A549 (cell line): ENCODE measurements at regions not wholly inside any gene's neighbourhood (a gene's known extent, or its start where the extent isn't known, plus 50 kb on each side); places are given as distances from the start of the nearest gene placed in this dataset.

ENCODE experiments used
- CEBPB ChIP-seq, 2 experiments: fragments of >200 bp in 1 of 2; sonication (Bioruptor Twin) in 1 of 2; formaldehyde crosslinking in 1 of 2; IDR thresholded peaks; 2 replicates each; pipeline ENCODE4 v1.6.1; 2012 to 2016
- EP300 ChIP-seq, 2 experiments: fragments of >200 bp; sonication (Bioruptor Twin); formaldehyde crosslinking; IDR thresholded peaks; 2 replicates in 1 of 2; 3 replicates in 1 of 2; pipeline ENCODE4 v1.6.1; 2016 to 2017
- KDM1A ChIP-seq: fragments of 200-600 bp; sonication (generic); IDR thresholded peaks from 2 replicates; pipeline ENCODE4 v1.6.1; 2016; ENCODE audit warnings: low read depth, mild to moderate bottlenecking
- POLR2A ChIP-seq: IDR thresholded peaks from 2 replicates; pipeline ENCODE4 v1.6.1; 2012; ENCODE audit warnings: mild to moderate bottlenecking, low read length
- SREBF2 ChIP-seq: fragments of 450-650 bp; IDR thresholded peaks from 2 replicates; pipeline ENCODE4 v1.6.1; 2014; ENCODE audit warnings: mild to moderate bottlenecking, moderate library complexity
- TF ChIP-seq, protein P1 (sequence below): fragments of >200 bp; sonication (Bioruptor Twin); formaldehyde crosslinking; IDR thresholded peaks from 3 replicates; pipeline ENCODE4 v1.5.1; 2016
- TF ChIP-seq, protein P2 (sequence below): IDR thresholded peaks from 2 replicates; pipeline ENCODE4 v1.6.1; 2012
- TF ChIP-seq, protein P3 (sequence below): fragments of >200 bp; sonication (Bioruptor Twin); formaldehyde crosslinking; IDR thresholded peaks from 3 replicates; pipeline ENCODE4 v1.6.1; 2016

DNA sequence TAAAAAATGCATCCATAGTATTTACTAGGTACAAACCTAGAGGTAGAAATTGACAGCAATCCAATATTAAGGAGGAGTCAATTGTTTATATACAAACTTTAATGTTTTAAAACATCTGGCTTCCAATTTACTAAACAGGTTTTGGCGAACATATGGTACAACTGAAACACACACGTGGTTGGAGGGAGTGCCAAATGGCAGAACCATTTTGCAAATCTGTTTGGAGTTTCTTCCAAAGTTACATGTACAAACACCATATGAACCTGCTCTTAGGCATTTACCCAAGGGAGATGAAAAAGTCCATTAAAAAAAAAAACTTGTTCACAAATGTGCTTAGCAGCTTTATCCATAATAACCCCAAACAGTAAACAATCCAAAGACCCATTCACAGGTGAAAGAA lies 159.8 kb upstream of the MYOCD start:
- TF ChIP-seq CEBPB (IDR thresholded peaks at IDR 0.05) (no peak), EP300 (IDR thresholded peaks at IDR 0.05) (no peak), SREBF2 (no peak), POLR2A (no peak), KDM1A (no peak)
- TF ChIP-seq, protein P1, sequence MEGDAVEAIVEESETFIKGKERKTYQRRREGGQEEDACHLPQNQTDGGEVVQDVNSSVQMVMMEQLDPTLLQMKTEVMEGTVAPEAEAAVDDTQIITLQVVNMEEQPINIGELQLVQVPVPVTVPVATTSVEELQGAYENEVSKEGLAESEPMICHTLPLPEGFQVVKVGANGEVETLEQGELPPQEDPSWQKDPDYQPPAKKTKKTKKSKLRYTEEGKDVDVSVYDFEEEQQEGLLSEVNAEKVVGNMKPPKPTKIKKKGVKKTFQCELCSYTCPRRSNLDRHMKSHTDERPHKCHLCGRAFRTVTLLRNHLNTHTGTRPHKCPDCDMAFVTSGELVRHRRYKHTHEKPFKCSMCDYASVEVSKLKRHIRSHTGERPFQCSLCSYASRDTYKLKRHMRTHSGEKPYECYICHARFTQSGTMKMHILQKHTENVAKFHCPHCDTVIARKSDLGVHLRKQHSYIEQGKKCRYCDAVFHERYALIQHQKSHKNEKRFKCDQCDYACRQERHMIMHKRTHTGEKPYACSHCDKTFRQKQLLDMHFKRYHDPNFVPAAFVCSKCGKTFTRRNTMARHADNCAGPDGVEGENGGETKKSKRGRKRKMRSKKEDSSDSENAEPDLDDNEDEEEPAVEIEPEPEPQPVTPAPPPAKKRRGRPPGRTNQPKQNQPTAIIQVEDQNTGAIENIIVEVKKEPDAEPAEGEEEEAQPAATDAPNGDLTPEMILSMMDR = no peak
- TF ChIP-seq, protein P2, sequence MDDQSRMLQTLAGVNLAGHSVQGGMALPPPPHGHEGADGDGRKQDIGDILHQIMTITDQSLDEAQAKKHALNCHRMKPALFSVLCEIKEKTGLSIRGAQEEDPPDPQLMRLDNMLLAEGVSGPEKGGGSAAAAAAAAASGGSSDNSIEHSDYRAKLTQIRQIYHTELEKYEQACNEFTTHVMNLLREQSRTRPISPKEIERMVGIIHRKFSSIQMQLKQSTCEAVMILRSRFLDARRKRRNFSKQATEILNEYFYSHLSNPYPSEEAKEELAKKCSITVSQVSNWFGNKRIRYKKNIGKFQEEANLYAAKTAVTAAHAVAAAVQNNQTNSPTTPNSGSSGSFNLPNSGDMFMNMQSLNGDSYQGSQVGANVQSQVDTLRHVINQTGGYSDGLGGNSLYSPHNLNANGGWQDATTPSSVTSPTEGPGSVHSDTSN = no peak
- TF ChIP-seq, protein P3, sequence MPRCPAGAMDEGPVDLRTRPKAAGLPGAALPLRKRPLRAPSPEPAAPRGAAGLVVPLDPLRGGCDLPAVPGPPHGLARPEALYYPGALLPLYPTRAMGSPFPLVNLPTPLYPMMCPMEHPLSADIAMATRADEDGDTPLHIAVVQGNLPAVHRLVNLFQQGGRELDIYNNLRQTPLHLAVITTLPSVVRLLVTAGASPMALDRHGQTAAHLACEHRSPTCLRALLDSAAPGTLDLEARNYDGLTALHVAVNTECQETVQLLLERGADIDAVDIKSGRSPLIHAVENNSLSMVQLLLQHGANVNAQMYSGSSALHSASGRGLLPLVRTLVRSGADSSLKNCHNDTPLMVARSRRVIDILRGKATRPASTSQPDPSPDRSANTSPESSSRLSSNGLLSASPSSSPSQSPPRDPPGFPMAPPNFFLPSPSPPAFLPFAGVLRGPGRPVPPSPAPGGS = no peak
